ENCODE measurements at regions not wholly inside any gene's neighbourhood (a gene's known extent, or its start where the extent isn't known, plus 50 kb on each side); places are given as distances from the start of the nearest gene placed in this dataset.

DNA sequence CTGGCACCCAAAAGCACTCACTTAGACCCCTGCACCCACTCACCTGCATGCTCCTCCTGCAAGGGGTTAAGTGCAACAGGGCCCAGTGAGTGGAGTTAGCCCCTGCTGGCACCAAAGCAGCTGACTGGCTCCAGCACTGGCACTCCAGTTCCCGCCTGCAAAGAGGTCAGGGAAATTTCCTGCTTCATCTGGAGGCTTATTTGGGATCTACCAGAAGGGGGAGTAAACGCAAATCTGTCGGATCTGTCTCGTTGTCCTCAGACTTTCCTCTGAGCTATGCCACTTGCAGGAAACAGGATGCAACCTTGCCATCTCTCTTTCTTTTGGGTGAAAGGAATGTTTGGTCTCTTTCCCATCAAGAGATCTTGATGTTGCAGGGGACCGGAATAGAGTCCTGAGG, 435.6 kb downstream of the PCDH10 start:
- TF ChIP-seq CTCF (IDR thresholded peaks at IDR 0.05): no peak
- TF ChIP-seq RAD21 (conservative IDR thresholded peaks at IDR 0.05 in 1 of 2, IDR thresholded peaks at IDR 0.05 in 1 of 2): no peak
- TF ChIP-seq CEBPB (IDR thresholded peaks at IDR 0.05): no peak
- TF ChIP-seq EP300 (IDR thresholded peaks at IDR 0.05): no peak

Measured in A549 (cell line).